ENCODE measurements at regions not wholly inside any gene's neighbourhood (a gene's known extent, or its start where the extent isn't known, plus 50 kb on each side); places are given as distances from the start of the nearest gene placed in this dataset.

DNA sequence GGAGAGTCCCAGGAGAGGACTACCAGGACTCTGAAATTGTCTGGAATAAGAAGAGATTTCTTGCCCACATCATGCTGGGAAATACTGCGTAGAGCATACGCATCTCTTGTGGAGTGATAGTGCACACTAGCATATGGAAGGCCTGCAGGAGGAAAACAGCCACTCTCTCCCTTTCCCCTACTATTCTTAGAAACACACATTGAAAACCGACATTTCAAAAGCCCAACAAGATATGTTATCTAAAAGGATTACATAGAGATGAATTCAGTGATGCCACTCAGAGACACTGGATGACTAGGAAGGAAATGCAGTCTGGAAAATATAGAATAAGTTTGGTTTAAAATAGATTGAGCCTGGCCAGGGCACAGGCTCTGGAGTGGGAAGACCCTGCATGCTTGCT is 388.7 kb upstream of the NBEA start:
- no peak for DNase-seq (ENCODE audit: low spot score)

GRCh38 chr13:34555988-34556387 is 386.1 kb upstream of the NBEA start:
- no peak for DNase-seq (ENCODE audit: low spot score)

DNA sequence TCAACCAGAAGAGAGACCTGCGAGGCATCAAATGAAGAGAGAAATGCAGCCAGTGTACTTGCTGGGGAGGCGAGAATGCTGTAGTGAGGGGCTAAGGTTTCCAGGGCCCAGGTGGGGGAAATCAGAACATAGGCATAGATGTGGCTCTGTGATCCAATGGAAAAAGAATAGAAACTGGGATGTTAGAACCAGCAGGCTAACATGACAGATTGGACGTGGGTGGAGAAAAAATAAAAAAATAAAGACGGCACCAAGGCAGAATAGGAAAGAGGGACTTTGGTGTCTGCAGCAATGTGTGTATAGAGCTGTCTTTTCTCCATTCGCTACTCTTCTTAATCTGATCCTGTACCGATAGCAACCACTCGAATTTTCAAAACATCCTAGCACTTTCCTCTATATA is 381.0 kb upstream of the NBEA start:
- no peak for DNase-seq (ENCODE audit: low spot score)

DNA sequence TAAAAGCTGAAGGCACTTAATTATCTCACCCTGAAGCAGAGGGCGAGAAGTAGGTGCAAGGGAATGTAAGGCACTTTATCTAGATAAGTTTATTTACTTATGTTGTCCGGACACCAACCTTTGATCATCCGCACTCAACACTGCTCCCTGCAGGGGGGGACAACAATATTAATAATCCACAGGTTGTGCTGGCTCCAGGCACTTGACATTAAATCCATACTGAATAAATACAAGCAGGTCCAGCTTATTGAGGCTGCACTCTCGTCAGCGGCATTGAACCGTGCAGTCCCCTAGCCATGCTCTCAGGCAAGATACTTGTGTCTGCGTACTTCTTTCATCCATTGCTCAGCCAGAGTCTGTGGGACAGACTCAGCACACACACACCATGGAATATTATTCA is 374.5 kb upstream of the NBEA start:
- DNase-seq (ENCODE audit: low spot score) = no peak

GRCh38 chr13:34570698-34571353 is 371.2 kb upstream of the NBEA start:
- DNase-seq (ENCODE audit: low spot score) = no peak

DNA sequence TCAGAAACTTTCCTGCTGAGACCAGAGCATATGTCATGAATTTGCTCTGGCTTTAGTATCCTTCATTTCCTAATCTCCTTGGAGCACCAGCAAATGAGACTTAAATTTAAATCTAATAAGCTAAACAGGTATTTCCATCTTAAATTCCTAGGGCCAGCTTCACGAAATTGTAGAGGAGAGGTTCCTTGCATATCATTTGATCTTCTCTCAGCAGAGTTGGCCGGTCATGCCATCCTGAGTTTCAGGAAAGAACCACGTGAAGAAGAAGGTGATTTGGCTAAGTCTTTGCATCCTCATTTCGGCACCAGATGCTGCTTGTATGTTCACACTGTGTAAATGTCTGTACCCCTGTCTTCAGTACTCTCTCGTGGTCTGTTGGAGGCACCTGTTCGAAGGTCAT is 370.4 kb upstream of the NBEA start:
- no peak for DNase-seq (ENCODE audit: low spot score)

- DNase-seq (ENCODE audit: low spot score) = no peak
Measured at GRCh38 chr13:34577051-34577450, 365.0 kb upstream of the NBEA start.

DNA sequence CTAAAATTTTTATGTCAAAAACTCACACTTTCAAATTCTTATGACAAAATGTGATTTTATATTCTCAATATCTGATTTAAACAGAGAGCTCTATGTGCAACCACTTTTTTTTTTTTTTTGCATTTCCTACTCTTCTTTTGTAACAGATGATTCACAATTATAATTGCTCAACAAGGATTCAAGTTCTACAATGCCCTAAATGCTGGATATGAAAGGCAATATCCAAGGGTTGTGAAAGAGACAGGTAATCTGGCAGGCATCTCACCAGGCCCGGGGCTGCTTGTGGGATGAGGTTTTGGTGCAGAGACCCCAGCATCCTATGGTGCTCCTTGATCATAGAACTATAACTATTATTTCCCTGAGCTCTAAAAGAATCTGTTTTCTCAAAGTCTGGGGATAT is 363.6 kb upstream of the NBEA start:
- no peak for DNase-seq (ENCODE audit: low spot score)

DNA sequence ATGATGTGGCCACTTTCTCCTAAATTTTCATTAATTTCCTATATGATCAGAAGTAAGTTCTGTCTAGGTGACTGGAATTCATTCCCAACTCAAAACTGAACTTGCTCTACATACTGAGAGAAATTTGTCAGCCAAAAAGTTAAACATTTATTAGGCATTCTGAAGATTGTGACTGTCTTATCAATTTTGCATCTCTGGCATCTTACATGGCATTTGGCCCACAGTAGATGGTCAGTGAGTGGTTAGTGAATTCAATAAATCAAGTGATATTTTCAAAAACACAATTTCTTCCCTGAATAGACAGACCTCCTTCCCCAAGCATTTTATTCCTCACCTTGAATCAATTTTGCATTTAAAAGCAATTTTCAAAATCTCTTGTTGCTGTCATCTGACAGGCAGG is 363.2 kb upstream of the NBEA start:
- no peak for DNase-seq (ENCODE audit: low spot score)

DNA sequence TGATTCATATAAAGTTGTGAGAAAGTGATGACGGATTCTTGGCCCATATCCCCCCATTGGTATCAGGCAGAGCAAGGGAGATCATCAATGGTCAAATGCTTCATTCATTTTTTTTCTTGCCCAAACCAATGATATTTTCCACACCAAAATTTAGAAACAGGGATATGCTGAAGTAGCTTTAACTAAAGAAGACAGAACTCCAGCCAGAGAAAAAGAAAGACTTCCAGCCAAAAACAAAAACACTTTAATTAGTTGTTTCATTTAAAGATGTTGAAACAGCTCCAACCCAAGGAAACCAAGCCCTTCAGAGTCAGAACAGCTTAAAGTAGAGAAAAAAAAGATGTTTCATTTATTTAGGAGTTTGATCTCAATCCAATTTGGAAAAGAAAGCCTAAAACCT is 358.9 kb upstream of the NBEA start:
- no peak for DNase-seq (ENCODE audit: low spot score)

- DNase-seq (ENCODE audit: low spot score) = no peak
Measured at GRCh38 chr13:34587576-34587975, 354.5 kb upstream of the NBEA start.

DNA sequence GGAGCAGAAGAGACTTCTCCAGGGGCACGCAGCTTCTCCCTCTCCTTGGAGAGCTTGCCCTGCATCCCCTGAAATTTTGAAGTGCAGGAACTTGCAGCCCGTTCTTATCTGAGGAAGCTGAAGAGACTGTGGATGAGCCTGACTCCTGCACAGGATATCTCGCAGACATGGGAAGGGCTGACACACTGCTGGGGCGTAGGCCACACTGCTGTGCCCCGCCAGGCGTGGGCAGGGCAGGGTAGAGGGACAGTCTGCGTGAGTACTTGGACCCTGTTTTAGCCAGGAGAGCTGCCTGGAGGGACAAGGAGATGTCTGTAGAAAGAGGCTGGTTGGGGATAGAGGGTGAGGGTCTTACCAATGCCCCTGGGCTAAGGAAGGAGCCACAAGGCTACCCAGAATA is 353.7 kb upstream of the NBEA start:
- no peak for DNase-seq (ENCODE audit: low spot score)

DNA sequence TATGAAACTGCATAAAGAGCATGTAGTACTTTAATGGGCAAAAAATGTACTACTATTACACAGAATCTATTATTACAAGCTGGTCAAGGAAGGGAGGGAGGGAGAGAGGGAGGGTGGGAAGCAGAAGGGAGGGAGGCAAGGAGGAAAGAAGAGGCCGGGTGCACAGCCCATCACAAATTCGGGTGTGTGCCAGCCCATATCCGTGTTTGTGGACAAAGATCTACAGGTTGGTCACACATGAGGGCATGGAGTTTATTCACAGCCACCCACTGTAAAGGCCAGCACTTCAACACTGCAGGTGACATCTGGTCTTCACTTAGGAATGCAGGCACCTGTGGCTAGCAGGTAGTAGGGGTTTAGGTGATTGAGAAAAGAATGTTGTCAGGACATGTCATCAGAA is 352.5 kb upstream of the NBEA start:
- DNase-seq (ENCODE audit: low spot score) = no peak

- no peak for DNase-seq (ENCODE audit: low spot score)
Measured at GRCh38 chr13:34591129-34591528, 350.9 kb upstream of the NBEA start.

DNA sequence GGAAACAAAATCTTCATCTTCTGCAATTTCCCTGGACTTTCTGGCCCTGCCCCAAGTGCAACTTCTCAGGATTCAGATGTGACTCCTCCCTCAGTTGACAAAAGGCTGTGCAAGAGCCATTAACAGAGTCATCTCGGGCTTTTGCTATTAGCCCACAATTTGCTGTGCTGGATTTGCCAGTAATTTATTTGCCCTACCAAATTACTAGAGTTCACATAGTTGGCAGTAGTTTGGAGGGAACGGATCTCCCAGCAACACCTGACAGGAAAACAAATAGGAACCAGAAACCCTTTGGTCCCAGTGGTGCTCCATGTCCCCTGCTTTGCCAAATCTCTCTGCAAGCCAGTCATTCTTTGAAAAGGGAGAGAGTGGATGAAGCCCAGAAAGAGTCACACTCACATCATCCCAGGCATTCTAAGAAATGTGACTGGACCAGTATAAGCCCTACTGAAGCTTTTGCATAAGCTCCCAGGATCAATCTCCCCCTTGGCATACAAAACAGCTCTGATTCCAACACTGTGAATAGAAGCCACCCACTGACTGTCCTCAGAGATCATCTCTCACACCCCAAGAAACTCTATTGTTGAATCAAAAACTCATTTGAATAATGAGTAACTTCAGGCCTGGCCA is 350.1 kb upstream of the NBEA start:
- no peak for DNase-seq (ENCODE audit: low spot score)

- no peak for DNase-seq (ENCODE audit: low spot score)
Measured at GRCh38 chr13:34593658-34594057, 348.4 kb upstream of the NBEA start.

GRCh38 chr13:34594507-34594906 is 347.6 kb upstream of the NBEA start:
- no peak for DNase-seq (ENCODE audit: low spot score)

GRCh38 chr13:34608331-34608730 is 333.7 kb upstream of the NBEA start:
- DNase-seq (ENCODE audit: low spot score) = no peak

DNA sequence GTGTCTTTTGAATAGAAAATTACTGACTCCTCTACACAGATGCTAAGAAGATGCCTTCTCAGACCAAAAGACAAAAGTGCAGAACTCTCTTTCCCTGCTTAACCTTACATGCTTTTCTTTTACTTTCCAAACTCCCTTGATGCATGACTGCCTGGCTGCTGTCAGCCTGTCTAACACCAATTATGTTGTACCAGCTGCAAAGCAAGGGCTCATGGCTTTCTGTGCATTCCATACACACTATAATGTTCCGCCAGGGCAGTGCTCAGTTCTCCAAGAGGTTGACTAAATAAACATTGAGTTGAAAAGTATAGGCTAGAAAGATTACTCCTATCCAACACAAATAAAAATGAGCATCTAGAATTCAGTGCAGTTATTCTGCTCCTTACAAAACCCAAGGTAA is 330.4 kb upstream of the NBEA start:
- no peak for DNase-seq (ENCODE audit: low spot score)

DNA sequence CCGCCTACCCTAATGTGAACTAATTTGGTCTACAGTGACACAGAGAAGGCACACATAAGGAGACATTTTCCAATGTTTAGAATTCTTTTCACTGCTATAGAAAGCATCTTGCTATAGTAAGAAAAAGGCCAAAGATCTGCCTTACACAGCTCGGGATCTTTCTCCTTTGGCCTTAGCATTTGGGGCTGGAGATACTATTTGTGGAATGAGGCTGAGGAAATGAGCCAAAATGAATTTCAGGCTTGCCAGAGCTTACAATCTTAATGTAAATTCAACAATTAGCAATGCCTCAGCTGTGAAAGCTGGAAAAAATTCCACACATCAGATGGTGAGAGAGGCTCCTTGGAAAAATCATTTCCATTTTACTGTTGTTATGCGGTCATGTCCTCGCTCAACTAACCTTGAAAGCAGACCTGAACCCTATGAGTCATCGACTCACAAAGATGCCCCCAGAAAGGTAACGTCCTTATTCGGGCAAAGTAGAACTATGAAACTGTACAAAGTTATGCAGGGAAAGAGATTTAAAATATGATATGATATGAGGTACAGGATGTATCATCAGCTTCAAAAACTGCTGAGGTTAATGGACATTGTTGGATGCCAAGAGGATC is 324.5 kb upstream of the NBEA start:
- DNase-seq (ENCODE audit: low spot score) = no peak

DNA sequence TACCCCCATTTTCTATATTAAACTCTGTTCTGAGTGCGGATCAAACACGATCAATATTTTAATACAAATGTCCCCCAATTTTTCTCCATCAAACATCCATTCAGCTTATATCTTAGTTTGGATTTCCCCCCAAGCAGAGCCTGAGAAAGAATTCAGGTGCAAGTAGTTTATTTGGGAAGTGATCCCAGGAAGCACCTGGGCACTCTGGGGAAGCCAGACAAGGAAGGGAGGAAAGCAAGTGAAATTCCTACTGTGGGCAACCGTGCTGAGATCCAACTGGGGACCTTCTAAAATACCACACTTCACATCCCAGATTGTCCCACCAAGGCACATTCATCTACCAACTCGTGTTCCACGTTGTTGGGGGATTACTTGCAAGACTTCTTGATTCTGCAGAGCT is 323.4 kb upstream of the NBEA start:
- no peak for DNase-seq (ENCODE audit: low spot score)

DNA sequence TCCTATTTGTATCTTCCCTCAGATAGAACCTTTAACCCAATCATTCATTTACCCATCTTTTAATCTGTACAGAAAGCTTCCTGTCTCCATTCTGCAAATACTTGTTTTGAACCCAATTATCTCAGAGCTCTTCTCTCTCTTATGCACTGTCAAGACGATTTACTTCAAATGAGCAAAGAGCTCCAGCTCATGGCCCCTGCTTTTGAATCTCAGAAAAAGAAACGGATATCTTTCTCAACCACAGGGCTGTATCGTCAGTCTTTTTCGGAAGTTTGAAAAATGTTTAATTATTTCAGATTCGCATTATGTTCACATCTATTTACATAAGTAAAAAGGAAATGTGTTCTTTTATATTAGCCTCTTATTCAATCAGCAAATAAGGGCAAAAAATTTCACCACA is 322.7 kb upstream of the NBEA start:
- no peak for DNase-seq (ENCODE audit: low spot score)

DNA sequence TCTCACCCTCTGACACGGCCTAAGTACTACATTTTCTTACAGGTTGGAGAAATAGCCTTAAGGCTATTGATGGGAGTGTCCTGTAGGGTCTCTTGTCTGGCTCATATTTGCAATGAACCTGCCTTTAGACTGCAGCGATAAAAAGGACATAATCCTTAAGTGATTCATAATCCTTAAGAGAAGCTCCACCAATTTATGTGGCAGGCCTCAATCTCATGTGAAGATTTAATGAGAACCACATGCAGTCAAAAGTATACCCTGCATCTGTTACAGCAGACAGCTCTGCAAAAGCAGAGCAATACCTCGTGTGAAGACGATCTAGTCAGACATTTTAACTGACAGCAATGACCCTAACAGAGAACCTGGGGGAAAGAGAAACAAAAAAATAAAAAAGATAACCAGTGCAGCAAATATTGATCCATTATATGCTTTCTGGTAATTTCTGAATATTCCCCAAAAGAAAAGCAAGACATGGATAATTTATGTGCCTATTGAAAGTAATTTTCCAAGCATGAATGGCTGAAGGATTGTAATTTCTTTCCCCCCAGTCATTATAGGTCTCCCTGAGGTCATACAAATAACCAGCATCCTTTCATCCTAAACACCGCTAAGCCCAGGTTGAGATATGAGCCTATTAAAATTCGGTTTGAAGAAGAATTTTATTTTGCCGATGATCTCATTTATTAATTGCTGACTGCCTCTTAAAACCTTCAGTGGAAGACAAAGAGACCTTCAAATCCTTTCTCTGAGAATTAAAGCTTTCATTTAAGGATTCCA is 321.8 kb upstream of the NBEA start:
- DNase-seq (ENCODE audit: low spot score) = no peak

Measured in left forelimb (tissue), 1 donor.